Neuronal stem cell (in vitro differentiated cells): ENCODE measurements at regions not wholly inside any gene's neighbourhood (a gene's known extent, or its start where the extent isn't known, plus 50 kb on each side); places are given as distances from the start of the nearest gene placed in this dataset.

Experiments
- DNase-seq: peaks from one replicate; pipeline ENCODE4 v3.0.0-alpha.2; 2013; ENCODE audit warnings: low spot score
- H2AFZ ChIP-seq: one replicate; pipeline ENCODE4 v1.6.1; 2013; ENCODE audit warnings: mild to moderate bottlenecking, low read length, inconsistent platforms
- H2AK5ac ChIP-seq: 2 replicates; pipeline ENCODE4 v1.6.1; 2013; ENCODE audit warnings: low read depth, mild to moderate bottlenecking, inconsistent platforms, low read length, moderate library complexity, mixed read lengths
- H2BK120ac ChIP-seq: 2 replicates; pipeline ENCODE4 v1.6.1; 2013; ENCODE audit warnings: low read depth, mild to moderate bottlenecking, inconsistent platforms, low read length, moderate library complexity, mixed read lengths
- H2BK12ac ChIP-seq: one replicate; pipeline ENCODE4 v1.6.1; 2013; ENCODE audit warnings: low read length, inconsistent platforms
- H2BK15ac ChIP-seq: 2 replicates; pipeline ENCODE4 v1.6.1; 2013; ENCODE audit warnings: mild to moderate bottlenecking, low read length, inconsistent platforms, mixed read lengths
- H2BK5ac ChIP-seq: one replicate; pipeline ENCODE4 v1.6.1; 2013; ENCODE audit warnings: inconsistent platforms, mild to moderate bottlenecking, low read length, moderate library complexity
- H3K14ac ChIP-seq: one replicate; pipeline ENCODE4 v1.6.1; 2013; ENCODE audit warnings: low read length, inconsistent platforms
- H3K18ac ChIP-seq: 2 replicates; pipeline ENCODE4 v1.6.1; 2013; ENCODE audit warnings: low read length, inconsistent platforms
- H3K23ac ChIP-seq: 2 replicates; pipeline ENCODE4 v1.6.1; 2013; ENCODE audit warnings: low read depth, mild to moderate bottlenecking, mixed read lengths, low read length, inconsistent platforms; ENCODE audit not compliant: poor library complexity
- H3K27ac ChIP-seq: replicated peaks from 3 replicates; pipeline ENCODE4 v1.5.1; 2013; ENCODE audit warnings: low read length, inconsistent platforms
- H3K27me3 ChIP-seq, 3 experiments: 2 replicates each; pipeline ENCODE4 v1.6.1; 2013; ENCODE audit warnings: low read length in 3 of 3, mild to moderate bottlenecking in 2 of 3, inconsistent platforms in 1 of 3, low read depth in 1 of 3, mixed read lengths in 1 of 3, moderate library complexity in 1 of 3; ENCODE audit not compliant: control insufficient read depth in 3 of 3, insufficient read depth in 3 of 3
- H3K36me3 ChIP-seq, 2 donors: replicated peaks in 1 of 2; 2 replicates each; pipeline ENCODE4 v1.6.1; 2013; ENCODE audit warnings: low read length in 2 of 2; ENCODE audit not compliant: control insufficient read depth in 2 of 2, insufficient read depth in 2 of 2
- H3K4ac ChIP-seq: 2 replicates; pipeline ENCODE4 v1.6.1; 2013; ENCODE audit warnings: inconsistent platforms, mild to moderate bottlenecking, low read length, moderate library complexity
- H3K4me1 ChIP-seq, 2 donors: 1 replicate in 1 of 2; 2 replicates in 1 of 2; pipeline ENCODE4 v1.6.1; 2013; ENCODE audit warnings: low read length in 2 of 2, low read depth in 1 of 2; ENCODE audit not compliant: control insufficient read depth in 2 of 2, insufficient read depth in 1 of 2
- H3K4me2 ChIP-seq: one replicate; pipeline ENCODE4 v1.6.1; 2013; ENCODE audit warnings: mild to moderate bottlenecking, low read length, inconsistent platforms; ENCODE audit not compliant: insufficient read depth, poor library complexity, severe bottlenecking
- H3K4me3 ChIP-seq, 2 donors: 2 replicates each; pipeline ENCODE4 v1.5.1; 2013; ENCODE audit warnings: low read length in 2 of 2, mild to moderate bottlenecking in 2 of 2, inconsistent platforms in 1 of 2, moderate library complexity in 1 of 2
- H3K79me1 ChIP-seq: one replicate; pipeline ENCODE4 v1.6.1; 2013; ENCODE audit warnings: low read depth, mild to moderate bottlenecking, inconsistent platforms, low read length, moderate library complexity
- H3K9ac ChIP-seq: one replicate; pipeline ENCODE4 v1.6.1; 2013; ENCODE audit warnings: mild to moderate bottlenecking, low read depth, low read length, inconsistent platforms; ENCODE audit not compliant: poor library complexity
- H3K9me3 ChIP-seq, 2 donors: replicated peaks in 1 of 2; 2 replicates each; pipeline versions ENCODE3 to v1.6.1; 2013; ENCODE audit warnings: low read length in 2 of 2, mild to moderate bottlenecking in 2 of 2, inconsistent platforms in 1 of 2, low read depth in 1 of 2, mixed read lengths in 1 of 2, moderate library complexity in 1 of 2; ENCODE audit not compliant: control insufficient read depth in 2 of 2, insufficient read depth in 1 of 2
- H4K8ac ChIP-seq: one replicate; pipeline ENCODE4 v1.6.1; 2013; ENCODE audit warnings: low read depth, mild to moderate bottlenecking, inconsistent platforms, low read length, moderate library complexity
- H4K91ac ChIP-seq: one replicate; pipeline ENCODE4 v1.6.1; 2013; ENCODE audit warnings: low read length, low read depth, mild to moderate bottlenecking, inconsistent platforms; ENCODE audit not compliant: poor library complexity
- WGBS, 2 donors: extraction: QIAGEN DNeasy Blood & Tissue Kit; methylation state at CpG; one replicate each; pipeline ENCODE4 v1.1.7; 2013; ENCODE audit warnings: missing lambda C conversion rate in 2 of 2, mixed read lengths in 1 of 2; ENCODE audit not compliant: insufficient read length in 2 of 2, insufficient replicate concordance in 1 of 2; ENCODE audit errors: extremely low coverage in 2 of 2; 5-methylcytosine and 5-hydroxymethylcytosine counted together

- Histone ChIP-seq H3K79me1 (no peaks in the 10 kb centered on the region), H3K36me3 (no peaks in the 10 kb centered on the region), H3K4me1 (peaks cover under 1 to 5% of the 10 kb centered on the region in 2 donors), H3K18ac (no peak overlapping the region), H4K91ac (no peak overlapping the region), H2BK12ac (no peak overlapping the region), H3K4me3 (no peak overlapping the region), H3K9me3 (peaks cover 0 to 2% of the 10 kb centered on the region in 2 donors), H2AFZ (no peak overlapping the region), H2AK5ac (no peak overlapping the region), H3K14ac (no peak overlapping the region), H2BK120ac (no peak overlapping the region), H3K4ac (no peak overlapping the region), H3K23ac (no peak overlapping the region), H4K8ac (no peak overlapping the region), H3K4me2 (no peak overlapping the region), H2BK15ac (no peak overlapping the region), H3K27me3 (no peaks in the 10 kb centered on the region), H3K9ac (no peak overlapping the region), H2BK5ac (no peak overlapping the region), H3K27ac (no peak overlapping the region)
- no peak for DNase-seq
- WGBS, 2 donors = no CpG with 5 or more reads among the region's 1 CpG
These were observed 423.5 kb downstream of the GJA1 start for GRCh38 chr6:121858986-121859385.

- Histone ChIP-seq H3K18ac (no peak overlapping the region), H3K4ac (no peak overlapping the region), H2BK12ac (no peak overlapping the region), H3K9me3 (no peaks in the 10 kb centered on the region), H3K23ac (no peak overlapping the region), H2BK120ac (no peak overlapping the region), H2BK15ac (no peak overlapping the region), H3K9ac (no peak overlapping the region), H3K4me2 (no peak overlapping the region), H3K36me3 (no peaks in the 10 kb centered on the region), H3K4me1 (peaks cover 1 to 8% of the 10 kb centered on the region in 2 donors), H4K91ac (no peak overlapping the region), H4K8ac (no peak overlapping the region), H3K27me3 (no peaks in the 10 kb centered on the region), H2BK5ac (no peak overlapping the region), H3K79me1 (no peaks in the 10 kb centered on the region), H3K4me3 (no peak overlapping the region), H2AK5ac (no peak overlapping the region), H2AFZ (no peak overlapping the region), H3K27ac (no peak overlapping the region), H3K14ac (no peak overlapping the region)
- WGBS, 2 donors = no CpG with 5 or more reads among the region's 1 CpG
- no peak for DNase-seq
These were observed 430.4 kb downstream of the GJA1 start for GRCh38 chr6:121865811-121866210.

GRCh38 chr6:121867095-121867494, 431.6 kb downstream of the GJA1 start:
- no peak overlapping the region for H3K27ac ChIP-seq
- H3K4ac ChIP-seq = no peak overlapping the region
- no peaks in the 10 kb centered on the region for H3K36me3 ChIP-seq
- H2AK5ac ChIP-seq = no peak overlapping the region
- H3K27me3 ChIP-seq = no peaks in the 10 kb centered on the region
- H3K4me1 ChIP-seq = peaks cover 1 to 8% of the 10 kb centered on the region in 2 donors
- H3K9me3 ChIP-seq = no peaks in the 10 kb centered on the region
- no peak overlapping the region for H2BK12ac ChIP-seq
- no peak overlapping the region for H3K9ac ChIP-seq
- H3K14ac ChIP-seq = no peak overlapping the region
- no peak overlapping the region for H2BK5ac ChIP-seq
- H2BK120ac ChIP-seq = no peak overlapping the region
- no peak overlapping the region for H3K18ac ChIP-seq
- H3K4me3 ChIP-seq = no peak overlapping the region
- H2AFZ ChIP-seq = peak overlapping the region; percentile 52
- H4K91ac ChIP-seq = no peak overlapping the region
- WGBS, 2 donors = no CpG with 5 or more reads among the region's 2 CpGs
- H3K79me1 ChIP-seq = no peaks in the 10 kb centered on the region
- no peak overlapping the region for H4K8ac ChIP-seq
- no peak overlapping the region for H2BK15ac ChIP-seq
- H3K4me2 ChIP-seq = no peak overlapping the region
- no peak overlapping the region for H3K23ac ChIP-seq
- DNase-seq = no peak

GRCh38 chr6:121868206-121868605, 432.8 kb downstream of the GJA1 start:
- Histone ChIP-seq H3K9ac (no peak overlapping the region), H4K91ac (no peak overlapping the region), H4K8ac (no peak overlapping the region), H2BK12ac (no peak overlapping the region), H3K79me1 (no peaks in the 10 kb centered on the region), H3K23ac (no peak overlapping the region), H3K14ac (no peak overlapping the region), H3K4me3 (no peak overlapping the region), H2AFZ (no peak overlapping the region), H2BK120ac (no peak overlapping the region), H3K9me3 (no peaks in the 10 kb centered on the region), H3K27me3 (no peaks in the 10 kb centered on the region), H2BK15ac (no peak overlapping the region), H2AK5ac (no peak overlapping the region), H3K4ac (no peak overlapping the region), H3K36me3 (no peaks in the 10 kb centered on the region), H2BK5ac (no peak overlapping the region), H3K4me2 (no peak overlapping the region), H3K27ac (no peak overlapping the region), H3K18ac (no peak overlapping the region), H3K4me1 (peaks cover 1 to 8% of the 10 kb centered on the region in 2 donors)
- no CpG with 5 or more reads among the region's 1 CpG for whole genome bisulfite sequencing, 2 donors
- DNase-seq = no peak
